Ishikawa (cell line): ENCODE measurements at regions not wholly inside any gene's neighbourhood (a gene's known extent, or its start where the extent isn't known, plus 50 kb on each side); places are given as distances from the start of the nearest gene placed in this dataset.

ENCODE experiments used
- CEBPB ChIP-seq: IDR thresholded peaks from 2 replicates; pipeline ENCODE4 v1.6.1; 2012
- CREB1 ChIP-seq: IDR thresholded peaks from 2 replicates; pipeline ENCODE4 v1.6.1; 2012; ENCODE audit warnings: low read depth
- EGR1 ChIP-seq: IDR thresholded peaks from 2 replicates; pipeline ENCODE4 v1.6.1; 2012
- EP300 ChIP-seq: IDR thresholded peaks from 2 replicates; pipeline ENCODE4 v1.6.1; 2012; ENCODE audit warnings: borderline replicate concordance
- FOXM1 ChIP-seq: IDR thresholded peaks from 2 replicates; pipeline ENCODE4 v1.6.1; 2012; ENCODE audit warnings: low read depth, borderline replicate concordance
- MAX ChIP-seq: IDR thresholded peaks from 2 replicates; pipeline ENCODE4 v1.6.1; 2012
- NFIC ChIP-seq: IDR thresholded peaks from 2 replicates; pipeline ENCODE4 v1.6.1; 2012
- RAD21 ChIP-seq: IDR thresholded peaks from 2 replicates; pipeline ENCODE4 v1.6.1; 2012; ENCODE audit warnings: low read depth
- REST ChIP-seq: IDR thresholded peaks from 2 replicates; pipeline ENCODE4 v1.6.1; 2012; ENCODE audit warnings: low read depth, mild to moderate bottlenecking
- TCF12 ChIP-seq: IDR thresholded peaks from 2 replicates; pipeline ENCODE4 v1.6.1; 2012; ENCODE audit warnings: low read depth
- TEAD4 ChIP-seq: IDR thresholded peaks from 2 replicates; pipeline ENCODE4 v1.6.1; 2012
- USF1 ChIP-seq: IDR thresholded peaks from 2 replicates; pipeline ENCODE4 v1.6.1; 2012
- YY1 ChIP-seq: IDR thresholded peaks from 2 replicates; pipeline ENCODE4 v1.6.1; 2012; ENCODE audit warnings: low read depth
- ZBTB7A ChIP-seq: IDR thresholded peaks from 2 replicates; pipeline ENCODE4 v1.6.1; 2012; ENCODE audit warnings: low read depth

GRCh38 chr1:182144646-182145030 lies 83.1 kb upstream of the ZNF648 start:
- TF ChIP-seq MAX (no peak), CREB1 (no peak), EP300 (no peak), FOXM1 (no peak), TCF12 (no peak), ZBTB7A (no peak), TEAD4 (no peak), YY1 (no peak), EGR1 (no peak)

GRCh38 chr1:182143825-182144645 lies 82.5 kb upstream of the ZNF648 start:
- TF ChIP-seq TEAD4 (no peak), MAX (no peak)

- TF ChIP-seq RAD21 (peak; percentile 95), NFIC (no peak)
Measured at GRCh38 chr1:182143154-182143657, 81.7 kb upstream of the ZNF648 start.

- TF ChIP-seq CEBPB (no peak), REST (no peak), EP300 (no peak)
Measured at GRCh38 chr1:182142621-182143020, 81.1 kb upstream of the ZNF648 start.

GRCh38 chr1:182141040-182141439 lies 79.5 kb upstream of the ZNF648 start:
- no peak for TF ChIP-seq FOXM1
- no peak for TF ChIP-seq CEBPB

GRCh38 chr1:182139496-182139895 lies 78.0 kb upstream of the ZNF648 start:
- no peak for TF ChIP-seq USF1
- no peak for TF ChIP-seq CREB1
- TF ChIP-seq MAX = no peak
- no peak for TF ChIP-seq EGR1

GRCh38 chr1:182137546-182137945 lies 76.0 kb upstream of the ZNF648 start:
- TF ChIP-seq TCF12 (no peak), FOXM1 (no peak), USF1 (no peak), ZBTB7A (no peak), YY1 (no peak), RAD21 (no peak), REST (no peak), MAX (no peak)
